HUDEP-2 (cell line): ENCODE measurements at regions not wholly inside any gene's neighbourhood (a gene's known extent, or its start where the extent isn't known, plus 50 kb on each side); places are given as distances from the start of the nearest gene placed in this dataset.
"Not testable (repeated sequence)": the region's sequence is repeated elsewhere in the genome, so short reads cannot be mapped to it uniquely, and the experiment has no call there.

Experiments used
- DNase-seq, 76 experiments: peaks; one replicate each; lab custom pipeline; 2025; ENCODE audit not compliant: unreplicated experiment in 76 of 76; lab: John Stamatoyannopoulos, UW

GRCh38 chr4:20003836-20004558, 247.7 kb upstream of the SLIT2 start:
- DNase-seq: not testable (repeated sequence)

- DNase-seq: no peak
Measured at GRCh38 chr4:19999775-20000414, 251.8 kb upstream of the SLIT2 start.

DNA sequence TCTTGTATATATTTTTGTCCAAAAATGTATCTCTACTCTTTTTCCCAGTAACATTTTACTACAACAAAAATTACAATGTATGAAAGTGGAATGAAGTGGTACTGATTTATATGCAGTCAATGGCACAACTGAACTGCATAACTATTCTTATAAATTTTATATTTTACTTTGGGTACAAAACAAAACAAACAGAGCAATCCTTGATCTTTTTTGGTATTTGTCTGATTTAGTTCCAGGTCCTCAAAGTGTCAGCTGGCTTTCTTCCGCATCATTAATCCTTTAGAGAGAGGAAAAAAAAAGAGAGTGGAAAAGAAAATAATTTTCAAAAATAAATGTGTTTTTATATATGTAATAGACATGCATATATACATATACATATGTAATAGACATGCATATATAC, 252.4 kb upstream of the SLIT2 start:
- no peak for DNase-seq

- no peak for DNase-seq
Measured at GRCh38 chr4:19993242-19993641, 258.5 kb upstream of the SLIT2 start.

DNA sequence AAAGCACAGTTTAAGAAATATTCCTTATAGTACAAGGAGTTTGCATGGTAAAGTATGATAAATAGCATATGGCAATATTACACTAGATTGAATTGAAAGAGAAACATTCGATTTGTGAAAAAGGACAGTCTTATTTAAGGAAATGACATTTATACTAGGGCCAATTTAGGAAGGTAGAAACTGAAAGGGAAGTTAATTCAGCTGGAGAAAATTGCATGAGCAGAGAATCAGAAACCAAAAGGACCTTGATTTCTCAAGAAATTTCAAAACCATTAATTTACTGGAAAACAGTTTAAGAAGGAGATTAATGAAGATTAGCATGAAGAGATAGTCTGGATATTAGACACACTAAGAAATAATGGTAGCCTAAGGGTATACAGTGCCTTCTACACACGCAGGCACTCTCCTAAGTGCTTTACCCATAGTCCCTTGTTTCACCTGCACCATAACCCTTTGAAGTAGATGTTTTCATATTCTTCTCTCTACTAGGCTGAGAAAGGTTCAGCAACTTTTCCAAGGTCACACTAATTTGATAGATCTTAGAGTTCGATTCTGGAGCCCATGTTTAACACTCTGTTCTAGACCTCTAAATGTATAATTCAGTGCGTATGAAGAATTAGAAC, 259.1 kb upstream of the SLIT2 start:
- DNase-seq: no peak

DNA sequence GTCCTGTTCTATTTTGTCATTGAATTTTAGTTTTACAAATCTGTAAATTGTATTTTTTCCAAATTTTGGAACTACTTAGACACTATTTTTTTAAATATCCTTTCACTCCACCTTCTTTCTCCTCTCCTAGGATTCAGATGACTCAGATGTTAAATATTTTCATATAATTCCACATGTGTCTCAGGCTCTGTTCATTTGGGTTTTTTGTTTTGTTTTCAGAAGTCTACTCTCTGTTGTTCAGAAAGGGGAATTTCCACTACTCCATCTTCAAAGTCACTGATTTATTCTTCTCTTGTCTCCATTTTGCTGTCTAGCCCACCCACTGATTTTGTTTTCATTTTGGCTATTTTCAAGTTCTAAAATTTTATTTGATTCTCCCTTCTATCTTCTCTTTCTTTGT, 264.0 kb upstream of the SLIT2 start:
- DNase-seq: no peak

DNA sequence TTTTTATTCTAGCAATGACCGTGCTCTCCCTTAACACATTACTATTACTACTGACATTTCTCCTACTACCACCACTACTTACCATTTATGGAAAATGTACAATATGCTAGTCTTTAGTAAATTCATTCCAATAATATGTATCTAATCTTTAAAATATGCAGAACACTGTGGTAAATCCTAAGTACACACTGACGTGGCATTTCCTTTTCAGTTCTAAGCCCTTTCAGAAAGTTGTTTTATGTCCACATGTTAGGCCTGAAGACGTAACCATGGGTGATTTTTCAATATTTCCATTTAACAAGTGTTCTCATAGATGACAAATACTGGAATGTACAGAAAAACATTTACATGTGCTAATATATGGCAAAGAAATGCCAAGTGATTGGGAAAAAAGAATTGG, 268.6 kb upstream of the SLIT2 start:
- DNase-seq: no peak

- DNase-seq: no peak
Measured at GRCh38 chr4:19982556-19982955, 269.1 kb upstream of the SLIT2 start.

- DNase-seq: no peak
Measured at GRCh38 chr4:19971829-19972228, 279.9 kb upstream of the SLIT2 start.

DNA sequence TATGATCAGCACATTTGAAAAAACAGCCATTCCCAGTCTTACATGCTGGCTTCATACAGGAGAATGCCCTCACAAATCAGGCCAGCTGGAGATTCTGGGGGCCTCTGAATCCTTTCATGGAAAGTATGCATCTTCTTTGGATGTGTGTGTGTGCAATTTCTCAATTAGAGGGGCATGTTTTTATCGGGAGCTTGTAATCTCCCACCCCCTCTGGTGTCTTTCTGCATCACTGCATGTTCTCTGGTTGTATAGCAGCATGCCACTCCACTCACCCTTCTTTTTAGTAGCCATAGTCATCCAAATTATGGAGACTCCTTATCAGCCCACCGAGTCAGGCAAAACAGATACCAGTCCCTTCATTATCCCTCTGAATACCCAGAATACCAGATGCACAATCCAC, 282.2 kb upstream of the SLIT2 start:
- no peak for DNase-seq

DNA sequence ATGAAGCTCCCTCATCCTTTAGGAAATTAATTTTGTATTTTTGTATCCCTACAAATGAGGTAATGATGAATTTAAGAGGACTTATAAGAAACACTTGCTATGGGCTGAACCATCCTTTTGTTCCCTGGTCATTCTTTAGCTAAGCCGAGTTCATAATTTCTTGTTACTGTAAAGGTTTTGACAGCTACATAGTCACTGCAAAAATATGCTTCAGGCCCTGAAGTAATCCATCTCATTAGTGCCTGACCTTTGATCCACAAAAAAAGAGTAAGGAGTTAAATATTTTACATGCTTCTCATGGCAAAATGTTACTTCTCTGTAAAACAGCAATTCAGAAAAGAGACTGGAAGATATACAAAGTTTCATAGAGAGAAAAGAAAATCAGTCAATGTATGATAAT, 290.6 kb upstream of the SLIT2 start:
- DNase-seq: no peak

DNA sequence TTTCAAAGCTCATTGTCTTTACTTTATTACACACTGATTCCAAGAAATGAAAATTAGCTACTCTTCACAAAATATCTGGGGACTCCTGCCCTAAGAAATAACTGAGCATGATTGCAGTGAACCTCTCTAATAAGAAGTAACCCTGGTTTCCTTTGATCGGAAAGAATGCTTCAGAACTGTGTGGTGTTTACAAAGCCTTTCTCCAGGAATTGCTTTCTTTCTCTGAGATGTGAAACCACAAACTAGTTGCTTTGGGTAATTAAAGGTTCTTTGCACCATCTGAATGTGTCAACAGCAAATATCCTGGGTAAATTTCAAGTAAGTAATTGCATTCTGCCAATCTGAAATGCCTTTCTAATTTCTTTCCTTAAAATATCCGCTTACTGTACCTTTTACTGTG, 292.9 kb upstream of the SLIT2 start:
- DNase-seq: no peak

DNA sequence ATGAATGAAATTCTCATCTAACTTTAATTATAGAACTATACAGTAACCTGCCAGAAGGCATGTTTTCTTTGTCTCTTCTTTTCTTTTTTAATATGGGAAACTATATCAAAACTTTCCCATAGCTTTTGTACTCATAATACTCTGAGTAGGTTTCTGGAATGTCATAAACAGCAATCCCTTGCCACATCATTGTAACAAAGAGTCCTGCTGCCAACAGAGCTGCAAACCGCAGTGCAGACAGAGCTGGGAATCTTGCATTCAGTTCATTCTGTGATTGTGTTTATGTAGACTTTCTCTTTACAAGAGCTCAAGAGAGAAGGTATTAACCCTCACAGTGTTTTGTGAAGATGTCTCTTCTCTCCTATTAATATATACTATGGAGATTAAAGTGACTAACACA, 304.4 kb upstream of the SLIT2 start:
- no peak for DNase-seq

- no peak for DNase-seq
Measured at GRCh38 chr4:19945979-19946380, 305.7 kb upstream of the SLIT2 start.

DNA sequence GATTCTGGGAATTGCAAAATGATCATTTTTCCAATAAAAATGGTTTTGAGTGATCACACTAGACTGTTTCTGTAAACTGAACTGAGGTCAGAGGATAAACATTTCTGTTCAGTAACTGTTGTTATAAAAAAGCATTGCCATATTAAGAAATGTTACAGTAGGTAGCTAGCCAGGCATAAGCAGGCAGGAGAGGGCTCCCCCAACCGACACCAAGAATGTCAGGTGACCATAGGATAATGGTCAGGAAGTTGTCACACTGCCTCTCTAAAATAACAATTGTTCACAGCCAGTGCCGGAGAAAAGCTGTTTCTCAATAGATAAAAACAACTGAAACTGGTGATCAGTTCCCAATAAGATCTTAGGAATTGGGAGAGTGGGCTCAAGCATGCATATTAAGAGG, 306.2 kb upstream of the SLIT2 start:
- no peak for DNase-seq

GRCh38 chr4:19944806-19945205, 306.9 kb upstream of the SLIT2 start:
- no peak for DNase-seq

GRCh38 chr4:19944251-19944650, 307.5 kb upstream of the SLIT2 start:
- no peak for DNase-seq

GRCh38 chr4:19941434-19941833, 310.3 kb upstream of the SLIT2 start:
- DNase-seq: no peak

DNA sequence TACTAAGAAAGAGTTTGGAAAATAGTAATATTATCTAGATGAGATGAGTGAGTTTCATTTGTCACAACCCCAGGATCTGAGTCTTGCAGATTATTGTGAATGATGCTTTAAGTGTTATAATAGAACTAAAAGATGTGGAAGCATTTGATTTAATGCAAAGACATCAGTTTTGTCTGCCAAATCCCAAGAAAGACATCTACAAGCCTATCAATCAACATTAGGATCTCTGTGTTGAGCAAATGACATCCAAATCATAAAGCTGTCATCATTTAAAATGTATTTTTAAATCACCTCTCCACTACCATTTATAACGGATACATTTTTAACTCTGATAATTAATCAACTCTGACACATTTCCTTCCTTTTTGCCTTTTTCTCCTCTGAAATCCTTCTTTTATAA, 310.8 kb upstream of the SLIT2 start:
- no peak for DNase-seq

- DNase-seq: no peak
Measured at GRCh38 chr4:19936476-19936875, 315.2 kb upstream of the SLIT2 start.

- DNase-seq: no peak
Measured at GRCh38 chr4:19930742-19931141, 321.0 kb upstream of the SLIT2 start.

DNA sequence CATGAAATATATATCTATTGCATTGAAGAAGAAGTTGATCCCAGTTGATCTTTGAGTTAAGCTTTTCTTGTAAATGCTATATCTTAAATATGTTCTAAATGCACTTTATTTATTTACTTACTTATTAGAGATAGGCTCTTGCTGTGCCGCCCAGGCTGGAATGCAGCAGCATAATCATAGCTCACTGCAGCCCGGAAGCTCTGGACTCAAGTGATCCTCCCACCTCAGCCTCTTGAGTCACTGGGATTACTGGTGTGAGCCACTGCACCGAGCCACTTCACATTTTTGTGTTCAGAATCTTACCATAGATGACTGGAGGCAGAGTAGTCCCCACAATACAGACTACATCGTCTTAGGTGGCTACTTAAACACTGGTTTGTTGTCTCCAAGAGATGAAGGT, 324.3 kb upstream of the SLIT2 start:
- no peak for DNase-seq
